Thyroid gland (tissue), 4 donors: ENCODE measurements at regions not wholly inside any gene's neighbourhood (a gene's known extent, or its start where the extent isn't known, plus 50 kb on each side); places are given as distances from the start of the nearest gene placed in this dataset.

ENCODE experiments used
- DNase-seq, 2 donors: peaks; one replicate each; pipeline ENCODE4 v3.0.0-alpha.2; 2019
- H3K27ac ChIP-seq, 3 donors: fragments of 200-600 bp; sonication (generic); 1 replicate in 2 of 3; 2 replicates in 1 of 3; pipeline ENCODE4 v1.5.1; 2016 to 2019; ENCODE audit warnings: mild to moderate bottlenecking in 1 of 3, moderate library complexity in 1 of 3
- H3K27me3 ChIP-seq: fragments of 200-600 bp; sonication (generic); one replicate; pipeline ENCODE4 v1.5.1; 2019
- H3K36me3 ChIP-seq, 2 donors: fragments of 200-600 bp; sonication (generic); one replicate each; pipeline ENCODE4 v1.5.1; 2016 to 2019
- H3K4me1 ChIP-seq, 2 donors: fragments of 200-600 bp; sonication (generic); one replicate each; pipeline ENCODE4 v1.5.1; 2017 to 2019
- H3K4me3 ChIP-seq, 3 donors: fragments of 200-600 bp; sonication (generic); replicated peaks in 1 of 3; 1 replicate in 2 of 3; 2 replicates in 1 of 3; pipeline ENCODE4 v1.5.1; 2016; ENCODE audit warnings: mild to moderate bottlenecking in 1 of 3
- H3K9me3 ChIP-seq: fragments of 200-600 bp; sonication (generic); one replicate; pipeline ENCODE4 v1.5.1; 2017
- CTCF ChIP-seq, 6 experiments: fragments of 200-600 bp in 3 of 6; fragments of 450-650 bp in 3 of 6; sonication (generic) in 3 of 6; IDR thresholded peaks; one replicate each; pipeline ENCODE4 v1.5.1; 2016 to 2019; ENCODE audit warnings: antibody characterized with exemption in 6 of 6, mild to moderate bottlenecking in 2 of 6, inconsistent platforms in 1 of 6, moderate library complexity in 1 of 6
- POLR2A ChIP-seq, 2 donors: fragments of 450-650 bp; IDR thresholded peaks; one replicate each; pipeline ENCODE4 v1.6.1; 2017; ENCODE audit warnings: antibody characterized with exemption in 2 of 2, mild to moderate bottlenecking in 2 of 2, moderate library complexity in 1 of 2
- WGBS, 2 donors: methylation state at CpG; one replicate each; pipeline ENCODE4 v1.1.5; 2017; 5-methylcytosine and 5-hydroxymethylcytosine counted together
- intact Hi-C: fragments of 100-400 bp; cut with DNase I; formaldehyde crosslinking; loops from one replicate; pipeline ENCODE4 v1.15.1; 2023

- no peaks in the 10 kb centered on the region for H3K36me3 ChIP-seq
- H3K27ac ChIP-seq: no peak overlapping the region
- no peak for TF ChIP-seq CTCF (IDR thresholded peaks at IDR 0.05)
- TF ChIP-seq POLR2A (IDR thresholded peaks at IDR 0.05): no peak
- H3K9me3 ChIP-seq: no peaks in the 10 kb centered on the region
- 73 to 89% methylated on average over 1 of the region's 1 CpG for WGBS, 2 donors
- no peak overlapping the region for H3K4me3 ChIP-seq
- no peaks in the 10 kb centered on the region for H3K4me1 ChIP-seq
- no peaks in the 10 kb centered on the region for H3K27me3 ChIP-seq
- intact Hi-C loops: no loop called here
- DNase-seq: no peak
These were observed 491.3 kb downstream of the TAFA4 start for GRCh38 chr3:68441054-68441453.

GRCh38 chr3:68436619-68437401, 495.5 kb downstream of the TAFA4 start:
- Histone ChIP-seq H3K27me3 (no peaks in the 10 kb centered on the region), H3K4me3 (no peak overlapping the region), H3K9me3 (no peaks in the 10 kb centered on the region), H3K4me1 (no peaks in the 10 kb centered on the region), H3K27ac (no peak overlapping the region), H3K36me3 (no peaks in the 10 kb centered on the region)
- intact Hi-C loops: no loop called here
- no peak for TF ChIP-seq POLR2A (IDR thresholded peaks at IDR 0.05)
- TF ChIP-seq CTCF (IDR thresholded peaks at IDR 0.05): no peak
- WGBS, 2 donors: 87 to 90% methylated on average over 3 of the region's 3 CpGs
- DNase-seq: no peak

GRCh38 chr3:68428495-68428894, 503.9 kb downstream of the TAFA4 start:
- 73 to 80% methylated on average over 2 of the region's 2 CpGs for WGBS, 2 donors
- intact Hi-C loops: no loop called here
- Histone ChIP-seq H3K4me3 (no peak overlapping the region), H3K9me3 (no peaks in the 10 kb centered on the region), H3K4me1 (no peaks in the 10 kb centered on the region), H3K27ac (no peak overlapping the region), H3K36me3 (no peaks in the 10 kb centered on the region), H3K27me3 (no peaks in the 10 kb centered on the region)
- TF ChIP-seq CTCF (IDR thresholded peaks at IDR 0.05) (no peak), POLR2A (IDR thresholded peaks at IDR 0.05) (no peak)
- no peak for DNase-seq

- no peak overlapping the region for H3K27ac ChIP-seq
- intact Hi-C loops: no loop called here
- 65 to 73% methylated on average over 7 of the region's 7 CpGs for WGBS, 2 donors
- TF ChIP-seq POLR2A (IDR thresholded peaks at IDR 0.05) (no peak), CTCF (IDR thresholded peaks at IDR 0.05) (no peak)
- H3K4me3 ChIP-seq: no peak overlapping the region
- no peaks in the 10 kb centered on the region for H3K27me3 ChIP-seq
- no peaks in the 10 kb centered on the region for H3K4me1 ChIP-seq
- no peaks in the 10 kb centered on the region for H3K36me3 ChIP-seq
- no peaks in the 10 kb centered on the region for H3K9me3 ChIP-seq
- DNase-seq: no peak
These were observed 507.4 kb downstream of the TAFA4 start for GRCh38 chr3:68424796-68425460.

- no peak overlapping the region for H3K27ac ChIP-seq
- no peaks in the 10 kb centered on the region for H3K36me3 ChIP-seq
- DNase-seq: no peak
- no peak overlapping the region for H3K4me3 ChIP-seq
- H3K4me1 ChIP-seq: no peaks in the 10 kb centered on the region
- intact Hi-C loops: no loop called here
- WGBS, 2 donors: 62 to 69% methylated on average over 1 of the region's 1 CpG
- H3K27me3 ChIP-seq: no peaks in the 10 kb centered on the region
- TF ChIP-seq CTCF (IDR thresholded peaks at IDR 0.05): no peak
- TF ChIP-seq POLR2A (IDR thresholded peaks at IDR 0.05): no peak
- H3K9me3 ChIP-seq: no peaks in the 10 kb centered on the region
These were observed 523.7 kb downstream of the TAFA4 start for GRCh38 chr3:68408626-68409025.
